GM12873 (cell line): ENCODE measurements at regions not wholly inside any gene's neighbourhood (a gene's known extent, or its start where the extent isn't known, plus 50 kb on each side); places are given as distances from the start of the nearest gene placed in this dataset.

Experiments used
- TF ChIP-seq, protein P1 (sequence below): IDR thresholded peaks from 2 replicates; pipeline ENCODE4 v1.5.1; 2012; ENCODE audit warnings: low read depth, mild to moderate bottlenecking, moderate library complexity, low read length, control low read depth; ENCODE audit not compliant: insufficient read depth; ENCODE audit errors: missing control alignments

DNA sequence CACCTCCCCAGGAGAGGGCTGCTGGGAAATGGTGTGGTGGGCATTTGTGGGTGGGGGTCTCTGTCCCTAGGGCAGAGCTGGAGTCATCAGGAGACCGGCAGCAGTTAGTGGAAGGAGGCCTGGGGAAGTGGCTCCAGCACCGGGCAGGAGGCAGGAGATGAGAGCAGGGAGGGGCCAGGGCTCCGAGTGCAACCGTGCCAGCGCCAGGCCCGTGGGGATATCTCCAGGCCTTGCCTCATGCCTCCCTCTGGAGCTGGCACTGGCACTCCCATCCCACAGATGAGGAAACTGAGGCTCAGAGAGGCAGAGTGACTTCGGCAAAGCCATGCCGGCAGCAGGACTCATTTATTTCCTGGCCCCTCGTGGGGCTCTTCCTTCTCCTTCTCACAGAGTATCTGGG is 83.5 kb downstream of the HMX1 start:
- TF ChIP-seq, protein P1, sequence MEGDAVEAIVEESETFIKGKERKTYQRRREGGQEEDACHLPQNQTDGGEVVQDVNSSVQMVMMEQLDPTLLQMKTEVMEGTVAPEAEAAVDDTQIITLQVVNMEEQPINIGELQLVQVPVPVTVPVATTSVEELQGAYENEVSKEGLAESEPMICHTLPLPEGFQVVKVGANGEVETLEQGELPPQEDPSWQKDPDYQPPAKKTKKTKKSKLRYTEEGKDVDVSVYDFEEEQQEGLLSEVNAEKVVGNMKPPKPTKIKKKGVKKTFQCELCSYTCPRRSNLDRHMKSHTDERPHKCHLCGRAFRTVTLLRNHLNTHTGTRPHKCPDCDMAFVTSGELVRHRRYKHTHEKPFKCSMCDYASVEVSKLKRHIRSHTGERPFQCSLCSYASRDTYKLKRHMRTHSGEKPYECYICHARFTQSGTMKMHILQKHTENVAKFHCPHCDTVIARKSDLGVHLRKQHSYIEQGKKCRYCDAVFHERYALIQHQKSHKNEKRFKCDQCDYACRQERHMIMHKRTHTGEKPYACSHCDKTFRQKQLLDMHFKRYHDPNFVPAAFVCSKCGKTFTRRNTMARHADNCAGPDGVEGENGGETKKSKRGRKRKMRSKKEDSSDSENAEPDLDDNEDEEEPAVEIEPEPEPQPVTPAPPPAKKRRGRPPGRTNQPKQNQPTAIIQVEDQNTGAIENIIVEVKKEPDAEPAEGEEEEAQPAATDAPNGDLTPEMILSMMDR = no peak

DNA sequence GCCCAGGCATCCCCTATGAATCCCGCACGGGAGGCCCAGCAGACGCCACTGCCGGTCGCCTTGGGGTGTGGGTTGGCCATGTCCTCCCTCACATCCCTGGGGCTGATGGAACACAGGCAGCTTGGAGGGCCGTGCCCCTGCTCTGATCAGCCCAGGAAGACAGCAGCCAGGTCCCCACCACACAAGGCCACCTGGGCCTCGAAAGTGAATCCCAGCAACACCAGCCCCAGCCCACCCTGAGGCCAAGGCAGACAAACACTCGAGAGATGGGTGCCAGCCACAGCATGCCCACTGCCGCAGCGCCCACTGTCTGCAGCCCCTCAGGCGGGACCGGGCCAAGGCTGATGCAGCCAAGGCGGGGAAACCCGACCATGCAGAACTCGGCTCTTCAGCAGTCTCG is 85.5 kb downstream of the HMX1 start:
- TF ChIP-seq, protein P1 = no peak

DNA sequence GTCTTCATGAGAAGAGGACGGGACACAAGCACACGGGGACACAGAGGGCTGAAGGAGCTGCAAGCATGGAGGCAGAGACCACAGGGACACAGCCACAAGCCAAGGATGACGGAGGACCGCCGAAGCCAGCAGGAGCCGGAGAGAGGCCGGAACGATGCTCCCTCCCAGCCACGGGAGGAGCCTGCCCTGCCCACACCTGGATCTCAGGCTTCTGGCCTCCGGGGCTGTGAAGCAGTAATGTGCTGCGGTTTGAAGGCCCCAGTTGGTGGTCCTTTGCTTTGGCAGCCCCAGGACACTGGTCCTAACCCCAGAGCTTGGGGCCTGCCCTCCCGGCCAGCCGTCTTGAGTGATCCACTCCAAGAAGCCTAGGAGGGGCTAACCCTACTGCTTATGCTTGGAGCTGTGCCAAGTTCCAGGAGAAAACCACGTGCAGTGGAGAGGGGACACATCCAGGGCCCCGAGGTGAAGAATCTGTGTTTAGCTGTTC is 85.9 kb downstream of the HMX1 start:
- TF ChIP-seq, protein P1 = no peak

DNA sequence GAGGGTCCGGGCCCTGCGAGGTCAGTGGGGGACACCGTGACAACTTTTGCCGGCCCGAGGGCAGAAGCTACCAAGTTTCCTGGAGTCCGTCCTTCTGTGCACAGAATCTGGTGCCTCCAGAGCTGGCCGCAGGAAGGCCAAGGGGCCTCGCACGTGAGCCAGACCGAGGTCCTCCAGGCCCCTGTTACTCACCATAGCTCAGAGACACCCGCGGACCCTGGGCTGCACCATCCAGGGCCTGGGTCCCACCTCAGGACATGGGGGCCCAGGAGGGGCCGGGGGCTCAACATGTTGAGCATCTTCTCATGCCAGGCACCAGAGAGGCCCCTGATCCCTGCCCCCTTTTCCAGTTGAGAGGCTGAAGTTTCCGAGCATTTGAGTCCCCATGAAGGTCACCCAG is 87.9 kb downstream of the HMX1 start:
- TF ChIP-seq, protein P1 = no peak

DNA sequence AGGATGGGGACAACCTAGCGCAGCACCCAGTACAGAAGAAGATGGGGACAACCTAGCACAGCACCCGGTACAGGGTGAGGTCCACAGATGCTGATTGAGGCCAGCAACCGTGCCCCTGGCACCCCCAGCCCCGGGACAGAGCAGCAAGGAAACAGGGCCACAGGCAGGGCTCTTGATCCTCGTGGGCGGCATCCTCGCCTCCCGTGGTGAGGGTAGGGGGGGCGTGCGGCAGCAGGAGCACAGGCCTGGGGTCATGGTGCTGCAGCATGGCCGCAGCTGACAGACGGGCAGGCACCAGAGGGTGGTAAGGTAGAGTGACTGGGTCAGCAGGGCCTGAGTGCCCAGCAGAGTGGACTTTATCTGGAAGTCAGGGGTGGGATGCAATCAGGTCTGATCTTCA is 89.5 kb downstream of the HMX1 start:
- TF ChIP-seq, protein P1 = no peak

DNA sequence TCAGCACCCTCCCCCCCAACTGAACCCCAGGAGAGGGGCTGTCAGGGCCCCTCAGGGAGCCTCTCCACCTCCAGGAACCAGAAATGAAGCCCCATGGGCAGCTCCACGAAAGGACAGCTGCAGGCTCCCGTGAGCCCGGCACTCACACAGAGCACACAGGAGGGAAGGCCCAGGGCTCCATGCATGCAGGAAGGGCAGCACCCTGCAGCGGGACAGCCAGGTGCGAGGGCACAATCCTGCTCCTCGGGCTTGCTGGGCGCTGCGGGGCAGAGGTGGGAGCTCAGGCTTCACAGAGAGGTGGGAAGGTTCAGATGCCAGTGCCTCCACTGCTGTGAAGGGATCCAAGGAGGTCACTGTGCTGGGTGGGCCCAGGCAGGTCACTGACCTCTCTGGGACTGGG is 90.0 kb downstream of the HMX1 start:
- TF ChIP-seq, protein P1 = no peak

DNA sequence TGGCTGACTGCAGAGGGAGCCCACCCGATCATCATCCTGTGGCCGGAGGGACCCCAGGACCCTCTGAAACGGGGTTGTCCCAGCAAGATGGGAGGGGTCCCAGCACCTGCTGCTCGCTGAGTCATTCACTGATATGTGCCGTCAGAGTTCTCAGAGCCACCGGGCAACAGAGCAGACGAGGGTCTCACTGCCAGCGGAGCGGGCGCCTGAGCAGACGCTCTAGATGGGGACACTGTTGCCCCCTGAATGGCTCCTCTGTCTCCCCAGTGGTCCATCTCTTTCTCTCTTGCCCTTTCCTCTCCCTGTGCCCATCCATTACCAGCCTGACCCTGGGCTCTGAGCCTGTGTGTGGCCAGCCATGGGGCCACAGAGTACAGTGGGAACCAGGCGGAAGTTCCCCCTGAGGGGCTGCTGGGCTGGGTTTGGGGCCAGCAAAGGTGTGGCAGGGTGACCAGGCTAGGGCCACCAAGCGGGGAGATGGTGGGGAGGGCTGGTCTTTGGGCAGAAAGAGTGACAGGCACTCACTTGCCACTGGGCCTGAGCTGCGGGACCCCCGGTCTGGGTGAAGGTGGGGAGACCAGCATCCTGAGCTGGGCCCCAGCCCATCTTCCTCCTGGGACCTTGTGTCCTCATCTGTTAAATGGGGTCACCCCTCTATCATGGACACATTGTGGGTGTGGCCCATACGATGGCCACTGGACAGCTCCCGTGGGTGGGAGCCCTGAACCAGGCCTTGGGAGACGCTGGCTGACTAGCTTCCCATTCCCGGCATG is 90.9 kb downstream of the HMX1 start:
- TF ChIP-seq, protein P1 = no peak
